Mesenchymal stem cell (in vitro differentiated cells and primary cell): ENCODE measurements at regions not wholly inside any gene's neighbourhood (a gene's known extent, or its start where the extent isn't known, plus 50 kb on each side); places are given as distances from the start of the nearest gene placed in this dataset.

ENCODE experiments used
- DNase-seq: peaks from one replicate; pipeline ENCODE4 v3.0.0-alpha.2; 2013
- H2AFZ ChIP-seq: one replicate; pipeline ENCODE4 v1.6.1; 2013; ENCODE audit warnings: low read depth, mild to moderate bottlenecking, control low read depth, inconsistent platforms, low read length, moderate library complexity
- H2AK5ac ChIP-seq: 2 replicates; pipeline ENCODE4 v1.6.1; 2013; ENCODE audit warnings: low read length, moderate library complexity, mild to moderate bottlenecking, inconsistent platforms; ENCODE audit not compliant: severe bottlenecking
- H2BK120ac ChIP-seq: one replicate; pipeline ENCODE4 v1.6.1; 2013; ENCODE audit warnings: low read depth, mild to moderate bottlenecking, inconsistent platforms, low read length, moderate library complexity
- H2BK12ac ChIP-seq, 2 experiments: one replicate each; pipeline ENCODE4 v1.6.1; 2013; ENCODE audit warnings: inconsistent platforms in 2 of 2, low read length in 2 of 2, mild to moderate bottlenecking in 2 of 2, moderate library complexity in 2 of 2, control low read depth in 1 of 2
- H2BK15ac ChIP-seq: one replicate; pipeline ENCODE4 v1.6.1; 2013; ENCODE audit warnings: mild to moderate bottlenecking, low read depth, inconsistent platforms; ENCODE audit not compliant: poor library complexity, severe bottlenecking
- H2BK5ac ChIP-seq: 2 replicates; pipeline ENCODE4 v1.6.1; 2013; ENCODE audit warnings: low read depth, mild to moderate bottlenecking, low read length, control low read depth, inconsistent platforms; ENCODE audit not compliant: poor library complexity, severe bottlenecking
- H3K14ac ChIP-seq, 2 experiments: one replicate each; pipeline ENCODE4 v1.6.1; 2013; ENCODE audit warnings: inconsistent platforms in 2 of 2, low read length in 2 of 2, control low read depth in 1 of 2, mild to moderate bottlenecking in 1 of 2, moderate library complexity in 1 of 2
- H3K18ac ChIP-seq, 2 experiments: one replicate each; pipeline ENCODE4 v1.6.1; 2013; ENCODE audit warnings: inconsistent platforms in 2 of 2, low read length in 2 of 2, control low read depth in 1 of 2, low read depth in 1 of 2, mild to moderate bottlenecking in 1 of 2
- H3K23ac ChIP-seq, 2 experiments: one replicate each; pipeline ENCODE4 v1.6.1; 2013; ENCODE audit warnings: inconsistent platforms in 2 of 2, low read length in 2 of 2, mild to moderate bottlenecking in 2 of 2, moderate library complexity in 2 of 2, control low read depth in 1 of 2
- H3K27ac ChIP-seq: 2 replicates; pipeline ENCODE4 v1.5.1; 2013; ENCODE audit warnings: mild to moderate bottlenecking, moderate library complexity, low read length, control low read depth, inconsistent platforms; ENCODE audit not compliant: poor library complexity, severe bottlenecking
- H3K27me3 ChIP-seq, 2 experiments: 2 replicates each; pipeline versions ENCODE4 v1.6.1 to v1.7.0; 2013; ENCODE audit warnings: low read length in 2 of 2, mild to moderate bottlenecking in 2 of 2, moderate library complexity in 2 of 2, control low read depth in 1 of 2, inconsistent platforms in 1 of 2; ENCODE audit not compliant: control insufficient read depth in 1 of 2, insufficient read depth in 1 of 2
- H3K36me3 ChIP-seq, 2 experiments: 2 replicates each; pipeline versions ENCODE4 v1.6.1 to v1.7.0; 2013; ENCODE audit warnings: low read length in 2 of 2, control low read depth in 1 of 2, inconsistent platforms in 1 of 2, low read depth in 1 of 2, mild to moderate bottlenecking in 1 of 2; ENCODE audit not compliant: insufficient read depth in 2 of 2, control insufficient read depth in 1 of 2
- H3K4ac ChIP-seq, 2 experiments: one replicate each; pipeline ENCODE4 v1.6.1; 2013; ENCODE audit warnings: inconsistent platforms in 2 of 2, low read length in 2 of 2, mild to moderate bottlenecking in 2 of 2, moderate library complexity in 2 of 2, control low read depth in 1 of 2, low read depth in 1 of 2
- H3K4me1 ChIP-seq: 2 replicates; pipeline ENCODE4 v1.6.1; 2013; ENCODE audit warnings: low read depth, low read length, control low read depth; ENCODE audit not compliant: control insufficient read depth, insufficient read depth
- H3K4me2 ChIP-seq: 2 replicates; pipeline ENCODE4 v1.6.1; 2013; ENCODE audit warnings: low read length, mild to moderate bottlenecking, inconsistent platforms; ENCODE audit not compliant: poor library complexity, severe bottlenecking
- H3K4me3 ChIP-seq, 2 experiments: 2 replicates each; pipeline versions ENCODE4 v1.5.1 to v1.7.0; 2013; ENCODE audit warnings: low read length in 2 of 2, mild to moderate bottlenecking in 2 of 2, control low read depth in 1 of 2, low read depth in 1 of 2; ENCODE audit not compliant: insufficient read depth in 1 of 2
- H3K79me1 ChIP-seq: replicated peaks from 2 replicates; pipeline ENCODE4 v1.6.1; 2013; ENCODE audit warnings: mild to moderate bottlenecking, control low read depth, low read length, inconsistent platforms; ENCODE audit not compliant: poor library complexity, severe bottlenecking
- H3K9ac ChIP-seq: 2 replicates; pipeline ENCODE4 v1.7.0; 2013; ENCODE audit warnings: mild to moderate bottlenecking, low read length, moderate library complexity
- H3K9me3 ChIP-seq: 2 replicates; pipeline ENCODE4 v1.7.0; 2013; ENCODE audit warnings: mild to moderate bottlenecking, low read length; ENCODE audit not compliant: control insufficient read depth
- H4K8ac ChIP-seq: one replicate; pipeline ENCODE4 v1.6.1; 2013; ENCODE audit warnings: inconsistent platforms, mild to moderate bottlenecking, low read length, moderate library complexity
- H4K91ac ChIP-seq: one replicate; pipeline ENCODE4 v1.6.1; 2013; ENCODE audit warnings: mild to moderate bottlenecking, low read length, inconsistent platforms
- WGBS: methylation state at CpG from one replicate; pipeline ENCODE4 v1.1.7; 2013; ENCODE audit warnings: mixed read lengths; 5-methylcytosine and 5-hydroxymethylcytosine counted together

- Histone ChIP-seq H3K4me3 (no peak overlapping the region), H3K27ac (no peak overlapping the region), H3K79me1 (no peaks in the 10 kb centered on the region), H2BK5ac (no peak overlapping the region), H4K8ac (no peak overlapping the region), H3K36me3 (no peaks in the 10 kb centered on the region), H3K9me3 (no peaks in the 10 kb centered on the region), H2BK12ac (no peak overlapping the region), H3K9ac (no peak overlapping the region), H2AFZ (no peak overlapping the region), H3K4me2 (no peak overlapping the region), H3K14ac (no peak overlapping the region), H2AK5ac (no peak overlapping the region), H2BK15ac (no peak overlapping the region), H3K4ac (no peak overlapping the region), H2BK120ac (no peak overlapping the region), H3K27me3 (no peaks in the 10 kb centered on the region), H4K91ac (no peak overlapping the region), H3K4me1 (no peaks in the 10 kb centered on the region), H3K18ac (no peak overlapping the region), H3K23ac (no peak overlapping the region)
- DNase-seq: no peak
- 100% methylated on average over 1 of the region's 2 CpGs for WGBS
These were observed 627.3 kb upstream of the SLC35B3 start for GRCh38 chr6:9062596-9062995.

DNA sequence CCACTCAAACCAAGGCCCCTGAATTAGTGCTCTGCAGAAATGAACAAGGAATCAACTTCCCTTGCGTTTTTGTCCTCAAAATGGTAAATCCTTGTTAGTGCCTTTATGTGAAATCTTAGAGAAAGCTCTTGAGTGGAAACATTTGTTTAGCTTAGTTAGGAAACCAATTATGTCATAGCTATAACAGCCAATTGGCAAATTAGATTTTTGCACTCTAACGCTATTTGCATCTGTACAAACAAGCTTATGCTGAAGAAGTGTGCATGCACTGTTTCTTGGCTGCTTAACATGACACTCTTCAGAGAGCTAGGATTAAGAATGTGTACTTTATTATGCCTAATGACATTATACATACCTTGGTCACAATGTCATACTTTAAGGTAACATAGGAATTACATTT, 622.6 kb upstream of the SLC35B3 start:
- Histone ChIP-seq H2BK12ac (no peak overlapping the region), H3K4me3 (no peak overlapping the region), H3K27ac (no peak overlapping the region), H4K91ac (no peak overlapping the region), H3K9ac (no peak overlapping the region), H3K23ac (no peak overlapping the region), H2AK5ac (no peak overlapping the region), H3K4ac (no peak overlapping the region), H3K18ac (no peak overlapping the region), H3K14ac (no peak overlapping the region), H2AFZ (no peak overlapping the region), H2BK15ac (no peak overlapping the region), H3K79me1 (no peaks in the 10 kb centered on the region), H3K4me2 (no peak overlapping the region), H3K9me3 (no peaks in the 10 kb centered on the region), H2BK5ac (no peak overlapping the region), H4K8ac (no peak overlapping the region), H3K27me3 (no peaks in the 10 kb centered on the region), H3K36me3 (no peaks in the 10 kb centered on the region), H3K4me1 (no peaks in the 10 kb centered on the region), H2BK120ac (no peak overlapping the region)
- 100% methylated on average over 1 of the region's 2 CpGs for WGBS
- no peak for DNase-seq

DNA sequence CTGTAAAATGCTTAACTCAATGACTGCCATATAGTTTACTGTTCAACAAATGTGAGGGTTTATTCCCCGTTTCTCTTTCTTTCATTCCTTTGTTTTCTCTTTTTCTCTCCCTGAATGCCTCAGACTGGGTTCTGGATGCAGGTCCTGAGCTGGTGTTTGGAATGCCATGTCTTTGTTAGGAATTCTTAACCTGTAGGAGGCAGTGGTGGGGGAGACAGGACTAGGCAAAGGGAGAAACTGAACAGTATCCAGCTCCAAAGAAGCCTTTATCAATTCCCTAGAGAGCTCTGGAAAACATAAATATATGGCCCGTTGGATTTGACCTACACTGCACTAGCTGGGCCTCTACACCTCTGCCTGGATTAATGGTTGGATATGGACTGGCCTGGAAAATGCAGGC, 621.2 kb upstream of the SLC35B3 start:
- Histone ChIP-seq H4K91ac (no peak overlapping the region), H3K4me2 (no peak overlapping the region), H3K9me3 (no peaks in the 10 kb centered on the region), H3K27ac (no peak overlapping the region), H3K23ac (no peak overlapping the region), H3K4ac (no peak overlapping the region), H2BK12ac (no peak overlapping the region), H2AK5ac (no peak overlapping the region), H2BK5ac (no peak overlapping the region), H3K79me1 (no peaks in the 10 kb centered on the region), H3K4me1 (no peaks in the 10 kb centered on the region), H3K9ac (no peak overlapping the region), H3K36me3 (no peaks in the 10 kb centered on the region), H3K27me3 (no peaks in the 10 kb centered on the region), H4K8ac (no peak overlapping the region), H2BK120ac (no peak overlapping the region), H2AFZ (no peak overlapping the region), H2BK15ac (no peak overlapping the region), H3K18ac (no peak overlapping the region), H3K14ac (no peak overlapping the region), H3K4me3 (no peak overlapping the region)
- WGBS: 69% methylated on average over 1 of the region's 2 CpGs
- DNase-seq: no peak

DNA sequence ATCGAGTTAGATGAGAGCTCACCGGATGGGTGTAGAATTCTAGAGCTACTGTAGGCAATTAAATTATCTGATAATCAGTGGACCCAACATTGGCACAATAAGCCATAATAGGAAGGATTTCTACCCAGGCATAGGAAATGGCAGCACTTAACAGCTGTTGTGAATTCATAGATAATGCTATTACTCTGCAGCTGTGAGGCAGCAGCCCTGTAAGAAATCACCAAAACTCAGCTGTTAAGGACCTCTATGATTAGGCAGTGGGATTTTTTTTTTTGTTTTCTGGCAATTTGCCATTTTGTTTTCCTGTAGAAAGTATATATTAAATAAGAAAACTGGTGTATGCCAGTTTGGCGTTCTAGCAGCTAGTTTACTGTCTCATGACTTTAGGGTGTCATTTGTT, 609.1 kb upstream of the SLC35B3 start:
- H3K4me2 ChIP-seq: no peak overlapping the region
- H2AFZ ChIP-seq: no peak overlapping the region
- no peak overlapping the region for H3K14ac ChIP-seq

More for the DNA sequence above, 609.1 kb upstream of the SLC35B3 start:
- no peak overlapping the region for H4K8ac ChIP-seq
- H3K27me3 ChIP-seq: no peaks in the 10 kb centered on the region
- H3K9me3 ChIP-seq: no peaks in the 10 kb centered on the region
- DNase-seq: no peak
- H3K9ac ChIP-seq: no peak overlapping the region
- 93% methylated on average over 3 of the region's 3 CpGs for WGBS
- H3K36me3 ChIP-seq: no peaks in the 10 kb centered on the region
- H2BK120ac ChIP-seq: no peak overlapping the region
- H3K79me1 ChIP-seq: no peaks in the 10 kb centered on the region
- no peak overlapping the region for H2BK12ac ChIP-seq
- H2BK5ac ChIP-seq: no peak overlapping the region
- H4K91ac ChIP-seq: no peak overlapping the region
- no peak overlapping the region for H3K23ac ChIP-seq
- H3K4me1 ChIP-seq: no peaks in the 10 kb centered on the region
- no peak overlapping the region for H3K18ac ChIP-seq
- H3K4ac ChIP-seq: no peak overlapping the region
- H2BK15ac ChIP-seq: no peak overlapping the region
- H2AK5ac ChIP-seq: no peak overlapping the region
- H3K27ac ChIP-seq: no peak overlapping the region
- no peak overlapping the region for H3K4me3 ChIP-seq
